NCI-H82 treated with DMSO at 0.1 percent for 48 hours (cell line): ENCODE measurements at regions not wholly inside any gene's neighbourhood (a gene's known extent, or its start where the extent isn't known, plus 50 kb on each side); places are given as distances from the start of the nearest gene placed in this dataset.
"Not testable (repeated sequence)": the region's sequence is repeated elsewhere in the genome, so short reads cannot be mapped to it uniquely, and the experiment has no call there.

ENCODE experiments used
- DNase-seq: peaks from one replicate; lab custom pipeline; 2025; ENCODE audit not compliant: unreplicated experiment; lab: John Stamatoyannopoulos, UW

DNA sequence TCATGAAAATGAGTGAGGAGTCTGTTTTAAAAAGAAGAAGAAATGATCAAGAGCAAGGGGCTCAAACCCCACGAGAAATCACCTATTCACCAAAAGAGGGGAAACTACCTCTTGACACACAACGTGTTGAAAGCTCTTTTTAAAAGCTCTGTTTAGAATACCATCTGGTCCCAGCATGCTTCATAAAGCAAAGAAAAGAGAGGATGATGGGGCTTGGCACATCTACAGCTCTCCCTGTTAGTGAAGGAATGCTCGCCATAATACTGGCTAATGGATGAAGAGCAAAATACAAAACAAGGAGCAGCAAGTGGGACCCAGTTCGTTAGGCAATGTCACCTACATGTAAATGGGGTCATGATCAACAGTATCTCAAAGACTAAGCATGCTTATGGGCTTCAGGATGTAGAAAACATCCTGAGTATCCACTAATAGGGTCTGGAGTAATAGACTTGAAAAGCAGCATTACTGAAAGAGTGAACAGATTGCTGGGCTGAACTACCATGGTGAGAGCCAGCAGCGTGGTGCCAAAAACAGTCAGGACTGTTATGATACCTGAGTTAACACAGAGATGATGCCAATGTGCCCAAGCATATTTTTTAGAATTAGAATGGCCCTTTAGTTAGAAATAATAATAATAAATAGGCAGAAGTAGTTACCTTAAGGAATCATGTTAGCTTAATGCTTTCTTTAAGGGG, 159.7 kb upstream of the POU1F1 start:
- no peak for DNase-seq

DNA sequence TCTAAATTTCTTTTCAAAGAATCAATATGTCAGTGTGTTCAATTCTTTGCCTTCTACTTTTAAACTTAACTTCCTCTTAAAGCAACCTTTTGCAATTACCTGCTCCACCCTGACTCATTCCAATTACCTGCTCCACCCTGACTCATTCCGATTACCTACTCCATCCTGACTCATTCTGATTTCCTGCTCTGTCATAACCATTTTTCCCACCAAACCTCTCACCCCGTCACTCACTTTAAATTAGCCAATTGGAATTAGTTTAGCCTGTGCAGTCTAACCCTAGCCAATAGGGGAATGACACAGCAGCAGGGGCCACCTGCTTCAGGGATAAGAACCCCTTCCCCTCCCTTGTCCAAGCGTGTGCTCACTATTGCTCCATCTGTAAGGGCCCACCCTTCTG, 157.1 kb upstream of the POU1F1 start:
- DNase-seq = not testable (repeated sequence)

DNA sequence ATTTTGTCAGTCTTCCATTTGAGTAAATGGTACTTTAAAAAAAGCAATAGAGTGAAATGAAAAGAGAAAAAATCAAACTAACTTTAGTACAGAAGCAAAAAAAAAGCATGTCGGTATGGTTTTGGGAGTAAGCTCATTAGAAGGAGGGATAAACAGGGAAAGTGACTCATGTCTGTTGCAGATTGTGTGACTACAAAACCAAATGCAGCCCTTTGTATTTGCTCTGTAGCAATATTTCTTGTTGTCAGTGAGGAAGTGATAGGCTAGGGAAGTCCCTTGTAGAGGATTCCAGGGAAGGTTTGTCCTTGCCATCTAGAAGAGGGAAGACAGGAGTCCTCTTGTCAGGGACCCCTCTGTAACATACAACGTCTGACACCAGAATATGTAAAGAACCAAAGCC, 150.5 kb upstream of the POU1F1 start:
- no peak for DNase-seq

DNA sequence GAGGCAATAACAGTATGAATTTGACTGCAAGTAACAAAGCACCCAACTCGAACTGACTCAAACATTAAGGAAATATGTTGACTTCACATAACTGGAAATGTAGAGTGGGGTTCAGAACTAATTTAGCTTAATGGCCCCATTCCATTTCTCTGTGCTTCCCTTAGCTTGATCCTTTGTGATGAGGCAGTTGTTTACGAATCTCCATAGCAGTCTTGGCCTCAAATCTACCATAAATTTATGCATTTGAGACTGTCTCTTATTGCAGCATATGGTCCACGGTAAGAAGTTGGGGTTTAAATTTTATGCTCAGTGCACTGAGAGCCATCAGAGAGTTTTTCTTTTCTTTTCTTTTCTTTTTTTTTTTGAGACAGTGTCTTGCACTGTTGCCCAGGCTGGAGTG, 148.7 kb upstream of the POU1F1 start:
- no peak for DNase-seq

DNA sequence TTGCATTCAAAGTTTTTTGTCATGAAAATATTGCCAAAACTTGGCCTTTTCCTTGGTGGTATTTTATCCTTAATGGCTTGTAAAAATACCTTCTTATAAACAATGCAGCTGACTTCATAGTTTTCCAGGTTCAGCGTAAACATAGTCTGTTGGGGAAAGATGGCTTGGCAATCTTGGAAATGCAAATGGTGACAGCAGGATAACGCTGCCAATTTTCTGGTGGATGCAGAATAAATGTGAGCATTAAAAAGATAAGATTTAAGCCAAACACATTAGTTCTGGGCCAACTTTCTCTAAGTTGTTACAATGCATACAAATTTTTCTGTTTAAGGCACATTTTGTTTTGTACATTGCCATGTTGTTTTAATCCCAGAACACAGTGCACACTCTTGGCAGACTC, 147.0 kb upstream of the POU1F1 start:
- no peak for DNase-seq

DNA sequence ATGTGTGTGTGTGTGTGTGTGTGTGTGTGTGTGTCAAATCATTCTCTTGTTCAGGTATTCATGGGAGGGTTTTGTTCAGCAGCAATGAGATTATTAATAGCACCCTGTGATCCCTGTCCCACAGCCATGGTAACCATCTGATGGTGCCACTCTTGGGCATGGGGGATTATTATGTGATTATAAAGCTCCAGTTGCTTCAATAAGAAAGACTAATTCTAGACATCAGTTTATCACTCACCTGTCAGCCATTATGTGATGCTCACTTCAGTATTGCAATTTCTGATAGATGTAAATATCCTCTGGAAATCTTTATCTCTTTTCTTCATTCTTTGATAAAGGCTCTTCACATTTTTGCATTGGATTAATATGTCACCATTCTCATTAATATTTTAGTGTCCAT, 145.9 kb upstream of the POU1F1 start:
- DNase-seq = no peak

DNA sequence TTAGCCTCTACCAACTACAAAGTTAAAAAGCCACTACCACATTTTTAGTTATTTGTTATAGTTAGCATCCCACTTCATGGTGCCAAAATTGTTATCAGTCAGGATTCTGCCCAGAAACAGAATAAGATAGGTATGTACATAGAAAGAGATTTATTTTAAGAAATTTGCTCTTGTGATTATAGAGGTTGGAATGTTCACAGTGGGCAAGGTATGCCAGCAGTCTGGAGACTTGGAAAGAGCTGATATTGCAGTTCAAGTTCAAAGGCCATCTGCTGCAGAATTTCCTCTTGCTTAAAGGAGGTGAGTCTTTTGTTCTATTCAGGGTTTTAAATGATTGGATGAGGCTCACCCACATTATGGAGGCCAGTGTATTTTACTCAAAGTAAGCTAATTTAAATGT, 143.8 kb upstream of the POU1F1 start:
- no peak for DNase-seq

DNA sequence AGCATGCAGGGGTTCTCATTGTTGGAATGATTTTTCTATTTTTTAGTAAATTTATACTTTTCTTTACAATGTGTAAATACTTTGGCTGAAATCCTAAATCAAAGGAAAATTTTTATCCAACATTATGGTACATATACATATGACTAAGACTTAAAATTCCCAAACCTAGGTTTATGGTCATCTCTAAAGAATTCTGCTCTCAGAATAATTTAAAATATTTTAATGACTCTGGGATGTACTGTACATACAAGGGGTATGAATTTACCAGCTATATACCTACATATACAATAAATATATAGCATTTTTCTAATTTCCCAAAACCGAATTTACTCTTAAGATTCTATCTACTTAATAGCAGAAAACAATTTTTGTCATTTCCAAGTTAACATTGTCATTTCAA, 137.9 kb upstream of the POU1F1 start:
- DNase-seq = no peak

DNA sequence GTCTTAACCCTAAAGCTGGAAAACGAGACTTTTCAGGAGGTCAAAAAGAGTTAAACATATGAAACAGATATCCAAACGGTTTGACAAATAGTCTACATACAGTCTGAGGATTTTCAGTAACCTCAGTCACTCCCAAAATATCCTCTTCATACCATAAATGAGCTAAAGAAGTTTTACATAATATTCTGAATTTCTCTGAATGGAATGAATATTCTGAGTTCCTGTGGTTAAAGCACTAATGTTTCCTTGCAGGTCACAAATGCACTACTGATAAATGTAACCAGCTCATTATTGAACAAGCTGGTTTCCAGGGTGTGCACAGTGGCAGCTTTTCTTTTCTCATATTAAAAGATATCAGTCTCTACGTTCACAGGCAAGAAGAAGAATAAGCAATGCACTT, 137.4 kb upstream of the POU1F1 start:
- DNase-seq = no peak

DNA sequence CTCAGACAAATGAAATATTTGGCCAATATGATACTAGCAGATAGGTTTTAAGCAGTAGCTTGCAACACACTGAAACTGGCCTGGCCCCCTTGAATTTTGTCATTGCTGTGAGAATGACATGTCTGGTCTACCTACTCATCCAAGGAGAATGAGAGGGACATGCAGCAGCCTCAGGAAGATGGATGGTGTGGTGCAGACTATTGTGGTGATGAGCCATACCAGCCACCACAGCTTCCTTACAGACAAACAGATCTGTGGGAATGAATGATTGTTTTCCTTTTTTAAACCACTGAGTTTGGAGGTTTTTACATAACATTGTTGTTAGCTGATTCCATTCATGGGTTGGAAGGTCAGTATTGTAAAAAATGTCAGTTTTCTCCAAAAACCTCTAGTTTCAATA, 133.7 kb upstream of the POU1F1 start:
- DNase-seq = no peak

DNA sequence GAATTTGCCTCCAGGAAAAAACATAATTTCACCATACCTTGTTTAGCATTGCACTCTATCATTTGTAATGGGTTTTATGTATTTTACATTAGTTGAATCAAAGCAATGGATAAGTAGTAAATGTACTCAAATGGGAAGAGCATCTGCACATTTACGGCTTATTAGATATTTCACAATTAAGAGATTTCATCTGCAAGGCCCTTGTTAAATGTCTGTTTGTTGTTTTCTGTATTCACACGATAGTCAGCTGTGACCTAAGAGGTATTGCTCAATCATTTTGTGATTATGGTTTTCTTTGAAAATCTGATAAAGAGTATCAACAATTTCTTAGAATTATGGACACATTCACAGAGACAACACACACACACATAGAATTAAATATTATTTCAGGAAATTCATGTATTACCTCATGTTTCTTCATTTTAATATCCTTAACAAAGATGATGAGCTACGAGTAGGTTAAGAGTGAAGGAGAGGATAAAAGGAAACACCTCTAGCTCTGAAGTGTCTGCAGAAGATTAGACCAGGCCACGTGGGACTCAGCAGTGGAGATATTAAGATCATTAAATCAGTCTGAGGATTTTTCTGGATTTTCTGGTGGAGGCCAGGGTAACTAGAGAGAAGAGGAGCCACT, 121.9 kb upstream of the POU1F1 start:
- no peak for DNase-seq

DNA sequence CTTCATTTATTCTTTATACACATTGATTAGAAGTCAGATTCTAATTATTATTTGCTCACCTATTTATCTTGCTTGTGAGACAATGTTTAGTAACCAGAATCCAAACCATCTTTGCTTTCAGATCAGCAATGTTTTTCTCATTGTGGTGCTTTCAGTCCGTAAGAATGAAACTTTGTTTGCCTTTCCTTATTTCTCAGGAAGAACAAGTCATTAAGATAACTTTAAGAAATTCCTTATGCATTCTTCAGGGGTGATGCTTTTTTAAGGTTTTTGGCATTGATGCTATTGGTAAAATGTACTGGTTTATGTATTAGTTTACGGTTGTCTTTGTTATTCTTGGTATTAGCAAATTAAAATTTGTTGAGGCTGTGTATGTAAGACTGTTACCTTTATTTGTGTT, 120.8 kb upstream of the POU1F1 start:
- no peak for DNase-seq

DNA sequence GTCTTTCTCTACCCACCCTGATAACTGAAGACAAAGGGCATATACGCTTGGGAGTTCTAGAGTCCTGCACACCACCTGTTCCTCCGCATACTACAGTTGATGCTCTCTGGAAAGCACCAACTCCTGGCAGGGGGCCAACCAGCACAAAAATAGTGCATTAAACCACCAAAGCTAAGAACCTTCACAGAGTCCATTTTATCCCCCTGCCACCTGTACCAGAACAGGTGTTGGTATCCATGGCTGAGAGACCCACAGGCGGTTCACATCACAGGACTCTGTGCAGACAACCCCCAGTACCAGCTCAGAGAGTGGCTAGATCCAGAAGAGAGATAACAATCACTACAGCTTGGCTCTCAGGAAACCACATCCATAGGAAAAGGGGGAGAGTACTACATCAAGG, 114.4 kb upstream of the POU1F1 start:
- no peak for DNase-seq

DNA sequence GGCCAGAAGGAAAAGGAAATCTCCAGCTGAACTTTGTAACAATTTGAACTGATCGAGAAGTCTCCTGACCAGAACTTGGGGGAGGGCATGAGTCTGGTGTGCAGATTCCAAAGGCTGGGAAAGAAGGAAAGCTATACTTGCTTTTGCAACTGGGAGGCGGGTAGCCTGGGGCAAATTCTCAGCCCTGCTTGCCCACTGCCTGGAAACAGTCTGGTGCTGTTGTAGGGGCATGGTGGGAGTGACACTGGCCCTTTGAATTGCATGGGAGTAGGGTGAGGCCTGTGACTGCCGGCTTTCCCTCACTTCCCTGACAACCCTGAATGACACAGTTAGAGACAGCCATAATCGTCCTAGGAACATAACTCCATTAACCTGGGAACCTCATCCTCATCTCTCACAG, 114.0 kb upstream of the POU1F1 start:
- no peak for DNase-seq

DNA sequence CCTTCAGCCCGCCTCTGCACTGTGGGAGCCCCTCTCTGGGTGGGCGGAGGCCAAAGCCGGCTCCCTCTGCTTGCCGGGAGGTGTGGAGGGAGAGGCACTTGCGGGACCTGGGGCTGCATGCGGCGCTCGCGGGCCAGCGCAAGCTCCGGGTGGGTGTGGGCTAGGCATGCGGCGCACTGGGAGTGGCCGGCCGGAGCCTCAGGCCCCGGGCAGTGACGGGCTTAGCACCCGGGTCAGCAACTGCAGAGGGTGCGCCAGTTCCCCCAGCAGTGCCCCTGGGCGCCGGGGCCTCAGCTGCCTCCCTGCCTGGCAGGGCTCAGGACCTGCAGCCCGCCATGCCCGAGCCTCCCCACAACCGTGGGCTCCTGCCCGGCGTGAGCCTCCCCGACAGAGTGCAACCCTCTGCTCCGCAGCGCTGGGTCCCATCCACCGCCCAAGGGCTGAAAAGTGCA, 98.9 kb upstream of the POU1F1 start:
- DNase-seq = no peak

DNA sequence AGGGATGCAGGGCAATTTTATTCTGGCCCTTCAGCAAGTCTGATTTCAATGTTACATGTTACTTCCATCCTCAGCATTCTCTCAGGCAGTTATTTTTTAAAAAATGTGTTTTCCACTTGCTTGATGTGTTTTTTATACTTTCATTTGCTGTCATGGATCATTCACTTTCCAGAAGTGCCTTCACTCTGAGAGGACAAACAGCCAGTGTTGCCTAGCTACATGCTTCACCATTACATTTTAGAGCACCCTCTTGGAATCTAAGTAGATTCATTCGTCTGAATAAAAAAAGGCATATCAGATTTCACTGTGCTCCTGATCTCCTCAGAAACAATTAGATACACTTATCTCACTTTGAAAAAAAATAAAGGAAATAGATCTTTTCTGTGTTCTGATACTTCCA, 93.6 kb upstream of the POU1F1 start:
- no peak for DNase-seq

DNA sequence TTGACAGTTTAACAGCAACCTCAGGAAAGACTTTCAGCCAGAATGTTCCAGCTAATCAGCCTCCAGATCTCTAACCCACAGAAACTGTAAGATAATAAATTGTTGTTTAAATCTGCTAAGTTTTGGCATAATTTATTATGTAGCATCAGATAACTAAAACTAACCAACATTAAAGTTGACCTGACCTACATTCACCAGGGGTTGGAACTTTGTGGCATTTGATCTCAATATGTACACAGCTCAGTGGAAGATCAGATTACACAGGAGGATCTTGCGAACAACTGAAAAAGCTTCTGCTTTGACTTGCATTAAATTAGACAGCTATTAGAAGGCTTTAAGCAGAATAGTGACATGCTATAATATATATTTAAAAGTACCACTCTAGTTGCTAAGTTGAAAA, 91.4 kb upstream of the POU1F1 start:
- no peak for DNase-seq

DNA sequence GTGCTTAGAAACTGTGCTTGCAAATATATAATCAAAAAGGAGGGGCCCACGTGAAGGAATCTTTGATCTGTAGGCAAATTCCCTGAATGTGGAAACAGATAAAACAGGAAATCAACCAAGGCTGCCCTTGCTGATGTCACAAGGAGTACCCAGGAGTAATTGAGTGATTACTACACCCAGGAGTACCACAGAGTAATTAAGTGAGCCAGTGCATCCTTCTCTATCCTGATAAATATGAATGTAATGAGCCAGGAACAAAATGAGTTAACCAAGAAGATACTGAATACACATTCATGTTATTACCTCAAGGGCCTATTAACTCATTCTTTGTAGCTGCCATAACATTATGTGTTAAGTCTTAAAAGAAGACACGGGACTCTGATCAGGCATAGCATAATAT, 87.3 kb upstream of the POU1F1 start:
- no peak for DNase-seq

DNA sequence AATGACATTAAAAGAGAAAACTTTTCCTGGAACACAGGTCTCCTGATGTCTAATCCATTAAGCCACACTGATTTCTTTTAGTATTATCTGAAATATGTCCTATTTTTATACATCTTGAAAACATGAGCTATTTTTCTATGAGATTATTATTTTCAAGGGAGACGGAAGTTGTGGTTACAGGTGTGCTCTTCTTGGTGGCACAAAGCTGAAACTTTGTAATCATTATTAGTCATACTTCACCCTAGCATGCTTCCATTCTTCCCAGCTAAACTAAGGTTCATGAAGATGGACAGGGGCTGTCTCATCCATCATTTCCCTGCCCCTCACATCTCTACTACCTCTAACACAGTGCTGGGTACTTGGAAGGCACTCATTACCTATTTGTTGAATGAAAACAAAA, 85.6 kb upstream of the POU1F1 start:
- DNase-seq = no peak

DNA sequence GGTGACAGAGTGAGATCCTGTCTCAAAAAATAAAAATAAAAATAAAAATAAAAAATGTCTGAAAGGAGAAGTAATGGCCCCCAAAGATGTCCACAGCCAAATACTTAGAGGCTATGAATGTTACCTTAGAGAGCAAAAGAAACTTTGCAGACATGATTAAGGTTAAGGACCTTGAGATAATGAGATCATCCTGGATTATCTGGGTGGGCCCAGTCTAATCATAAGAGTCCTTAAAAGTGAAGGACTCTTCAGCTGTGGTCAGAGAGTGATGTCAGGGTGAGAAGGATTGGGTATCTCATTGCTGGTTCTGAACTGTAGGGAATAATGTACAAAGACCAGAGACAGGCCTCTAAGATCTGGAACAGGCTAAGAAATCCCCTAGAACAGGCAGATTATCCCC, 84.9 kb upstream of the POU1F1 start:
- peak; percentile 28 for DNase-seq

DNA sequence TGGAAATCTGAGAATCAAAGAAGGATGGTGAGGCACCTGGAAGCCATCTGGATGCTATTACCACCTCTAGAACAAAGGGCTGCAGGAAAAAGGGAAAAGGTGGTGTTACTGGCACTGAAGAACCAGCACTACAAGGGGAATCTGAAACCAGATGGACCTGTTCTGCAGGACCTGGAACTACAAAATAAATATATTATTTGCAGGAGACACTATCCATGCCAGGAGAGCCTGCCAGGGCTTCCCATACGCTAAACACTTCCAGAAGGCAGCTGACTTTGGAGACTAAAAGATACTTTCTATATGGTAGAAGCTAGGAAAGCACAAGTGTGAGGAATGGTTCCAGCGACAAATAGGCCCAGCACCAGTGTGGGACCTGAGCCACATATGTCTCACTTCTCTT, 83.4 kb upstream of the POU1F1 start:
- no peak for DNase-seq

DNA sequence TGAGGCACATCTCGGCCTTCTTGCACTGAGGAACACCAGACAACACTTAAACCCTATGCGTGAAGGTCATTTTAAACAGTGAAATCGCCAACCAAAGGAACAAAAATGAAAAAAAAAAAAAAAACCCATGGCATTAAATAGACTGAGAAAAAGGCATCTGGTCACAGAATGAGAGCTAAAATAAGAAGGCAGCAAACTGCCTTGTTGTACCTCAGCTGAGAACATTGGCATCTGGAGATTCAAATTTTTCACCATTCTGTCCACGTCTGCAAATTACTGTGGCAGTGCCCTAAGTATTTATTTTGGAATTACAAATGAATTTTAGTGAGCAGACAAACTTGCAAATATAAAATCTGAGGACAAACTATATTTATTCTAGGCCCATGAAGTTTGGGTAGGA, 82.6 kb upstream of the POU1F1 start:
- DNase-seq = no peak

DNA sequence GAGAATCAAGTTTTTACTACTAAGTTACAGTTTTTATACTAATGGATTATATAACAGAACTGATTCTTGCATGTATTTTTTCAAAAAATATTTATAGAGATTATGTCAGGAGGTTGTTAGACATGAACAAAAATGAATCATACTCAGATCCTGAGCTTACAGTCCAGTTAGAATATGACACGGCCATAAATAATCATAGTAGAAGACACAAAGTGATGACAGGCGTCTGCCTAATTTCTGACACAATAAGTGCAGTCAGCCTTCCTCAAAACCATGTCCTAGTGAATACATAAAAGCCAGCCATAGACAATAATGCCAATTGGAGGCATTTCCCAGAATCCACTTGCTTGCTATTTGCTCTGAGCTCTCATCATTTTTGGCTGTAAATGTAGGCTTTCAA, 81.7 kb upstream of the POU1F1 start:
- DNase-seq = no peak
